GM18517 (cell line): ENCODE measurements at regions not wholly inside any gene's neighbourhood (a gene's known extent, or its start where the extent isn't known, plus 50 kb on each side); places are given as distances from the start of the nearest gene placed in this dataset.

ENCODE experiments used
- ATAC-seq: cut with Tn5 transposase; IDR thresholded peaks from one replicate; pipeline ENCODE4 v1.9.1; 2021; ENCODE audit warnings: mild to moderate bottlenecking, moderate library complexity; ENCODE audit not compliant: unreplicated experiment

GRCh38 chr6:224350-224749 lies 67.9 kb upstream of the DUSP22 start:
- ATAC-seq = no peak

GRCh38 chr6:225121-225721 lies 67.1 kb upstream of the DUSP22 start:
- ATAC-seq = no peak

GRCh38 chr6:225907-226306 lies 66.4 kb upstream of the DUSP22 start:
- no peak for ATAC-seq

GRCh38 chr6:226516-227073 lies 65.7 kb upstream of the DUSP22 start:
- ATAC-seq = peak; percentile 32

GRCh38 chr6:227074-227782 lies 65.1 kb upstream of the DUSP22 start:
- ATAC-seq = peak; percentile 21

GRCh38 chr6:227812-228338 lies 64.4 kb upstream of the DUSP22 start:
- ATAC-seq = peak; percentile 26

- peak; percentile 41 for ATAC-seq
Observed at GRCh38 chr6:228881-229651, 63.2 kb upstream of the DUSP22 start.

- ATAC-seq = no peak
Observed at GRCh38 chr6:231779-232178, 60.5 kb upstream of the DUSP22 start.

- ATAC-seq = no peak
Observed at GRCh38 chr6:232982-233640, 59.2 kb upstream of the DUSP22 start.

- no peak for ATAC-seq
Observed at GRCh38 chr6:234706-235372, 57.4 kb upstream of the DUSP22 start.

- ATAC-seq = no peak
Observed at GRCh38 chr6:235763-236360, 56.4 kb upstream of the DUSP22 start.

- no peak for ATAC-seq
Observed at GRCh38 chr6:236519-236918, 55.8 kb upstream of the DUSP22 start.

GRCh38 chr6:240151-240550 lies 52.1 kb upstream of the DUSP22 start:
- no peak for ATAC-seq

- no peak for ATAC-seq
Observed at GRCh38 chr6:241336-241865, 50.9 kb upstream of the DUSP22 start.
